B cell (primary cell): ENCODE measurements at regions not wholly inside any gene's neighbourhood (a gene's known extent, or its start where the extent isn't known, plus 50 kb on each side); places are given as distances from the start of the nearest gene placed in this dataset.

ENCODE experiments used
- ATAC-seq: fragments of 200-7000 bp; cut with Tn5 transposase; one replicate; pipeline ENCODE4 v1.10.0; 2021; ENCODE audit warnings: low read depth, mild to moderate bottlenecking, moderate number of reproducible peaks, moderate library complexity
- CTCF ChIA-PET: fragments of 350-600 bp; sonication (Branson Sonifier 250); formaldehyde crosslinking; loops from one replicate; lab custom pipeline; 2021; ENCODE audit warnings: antibody characterized with exemption, inconsistent platforms; lab: Charles Lee
- POLR2A ChIA-PET: fragments of 350-600 bp; sonication (Branson Sonifier 250); formaldehyde crosslinking; loops from one replicate; lab custom pipeline; 2021; ENCODE audit warnings: antibody characterized with exemption; lab: Charles Lee
- DNase-seq: peaks from one replicate; pipeline ENCODE4 v3.0.0; 2013
- H2AFZ ChIP-seq: 2 replicates; pipeline ENCODE4 v1.6.1; 2012; ENCODE audit warnings: mild to moderate bottlenecking, low read depth, low read length; ENCODE audit not compliant: insufficient read depth, poor library complexity, severe bottlenecking
- H3K27ac ChIP-seq, 2 donors: 1 replicate in 1 of 2; 2 replicates in 1 of 2; pipeline ENCODE4 v1.5.1; 2012 to 2013; ENCODE audit warnings: low read length in 2 of 2, mild to moderate bottlenecking in 2 of 2, moderate library complexity in 1 of 2
- H3K27me3 ChIP-seq, 4 experiments: fragments of 200-600 bp in 1 of 4; sonication (generic) in 1 of 4; replicated peaks in 1 of 4; 1 replicate in 2 of 4; 2 replicates in 2 of 4; pipeline versions ENCODE4 v1.6.1 to v1.7.0; 2013 to 2016; ENCODE audit warnings: low read length in 3 of 4, mild to moderate bottlenecking in 2 of 4, mixed read lengths in 1 of 4, moderate library complexity in 1 of 4; ENCODE audit not compliant: insufficient read depth in 4 of 4, control insufficient read depth in 3 of 4; ENCODE audit errors: control extremely low read depth in 1 of 4
- H3K36me3 ChIP-seq, 2 experiments: replicated peaks in 1 of 2; 1 replicate in 1 of 2; 2 replicates in 1 of 2; pipeline versions ENCODE4 v1.6.1 to v1.7.1; 2013; ENCODE audit warnings: low read length in 1 of 2; ENCODE audit not compliant: insufficient read depth in 2 of 2, control insufficient read depth in 1 of 2; ENCODE audit errors: control extremely low read depth in 1 of 2, extremely low read depth in 1 of 2
- H3K4me1 ChIP-seq, 2 donors: fragments of 200-600 bp in 1 of 2; sonication (generic) in 1 of 2; 1 replicate in 1 of 2; 2 replicates in 1 of 2; pipeline versions ENCODE4 v1.5.1 to v1.6.1; 2013 to 2017; ENCODE audit warnings: low read length in 2 of 2; ENCODE audit not compliant: control insufficient read depth in 2 of 2, insufficient read depth in 2 of 2
- H3K4me2 ChIP-seq: replicated peaks from 2 replicates; pipeline ENCODE3; 2012; ENCODE audit warnings: mild to moderate bottlenecking, low read depth, low read length; ENCODE audit not compliant: poor library complexity, severe bottlenecking
- H3K4me3 ChIP-seq, 5 experiments: fragments of 200-600 bp in 1 of 5; sonication (generic) in 1 of 5; 1 replicate in 3 of 5; 2 replicates in 2 of 5; pipeline versions ENCODE4 v1.5.1 to v1.7.0; 2011 to 2016; ENCODE audit warnings: low read length in 4 of 5, mild to moderate bottlenecking in 4 of 5, low read depth in 2 of 5, control low read depth in 1 of 5, moderate library complexity in 1 of 5; ENCODE audit not compliant: insufficient read depth in 1 of 5; ENCODE audit errors: control extremely low read depth in 1 of 5, extremely low read depth in 1 of 5
- H3K79me2 ChIP-seq: fragments of 200-600 bp; sonication (generic); one replicate; pipeline ENCODE4 v1.6.0; 2016; ENCODE audit warnings: low read length; ENCODE audit not compliant: control insufficient read depth, insufficient read depth
- H3K9ac ChIP-seq: fragments of 200-600 bp; sonication (generic); 2 replicates; pipeline ENCODE4 v1.6.1; 2017; ENCODE audit warnings: mild to moderate bottlenecking, low read length, moderate library complexity
- H3K9me3 ChIP-seq, 3 donors: one replicate each; pipeline versions ENCODE4 v1.6.1 to v1.7.1; 2013; ENCODE audit warnings: low read length in 2 of 3; ENCODE audit not compliant: control insufficient read depth in 2 of 3, insufficient read depth in 1 of 3; ENCODE audit errors: control extremely low read depth in 1 of 3
- H4K20me1 ChIP-seq: 2 replicates; pipeline ENCODE4 v1.6.0; 2012; ENCODE audit warnings: mild to moderate bottlenecking, low read length; ENCODE audit not compliant: insufficient read depth, control insufficient read depth, poor library complexity, severe bottlenecking
- H3K27ac Mint-ChIP-seq: one replicate; pipeline ENCODE4 v1.8.0; 2021; ENCODE audit warnings: mixed read lengths
- H3K27me3 Mint-ChIP-seq: one replicate; pipeline ENCODE4 v1.8.0; 2021; ENCODE audit warnings: mixed read lengths
- H3K4me1 Mint-ChIP-seq: one replicate; pipeline ENCODE4 v1.8.0; 2021; ENCODE audit warnings: mixed read lengths
- H3K4me3 Mint-ChIP-seq: one replicate; pipeline ENCODE4 v1.8.0; 2021; ENCODE audit warnings: mixed read lengths
- H3K9me3 Mint-ChIP-seq: one replicate; pipeline ENCODE4 v1.8.0; 2022; ENCODE audit warnings: mixed read lengths; ENCODE audit not compliant: insufficient read depth
- CTCF ChIP-seq: fragments of 200-600 bp; IDR thresholded peaks from one replicate; pipeline ENCODE4 v1.8.0; 2022; ENCODE audit warnings: antibody characterized with exemption, mild to moderate bottlenecking
- EZH2 ChIP-seq: IDR thresholded peaks from 2 replicates; pipeline ENCODE4 v1.6.1; 2012; ENCODE audit warnings: borderline replicate concordance, low read depth, mild to moderate bottlenecking, moderate library complexity, low read length; ENCODE audit not compliant: insufficient read depth, poor library complexity, severe bottlenecking
- WGBS: methylation state at CpG from one replicate; pipeline ENCODE4 v1.1.5; 2013; ENCODE audit warnings: missing lambda C conversion rate; ENCODE audit not compliant: insufficient coverage; 5-methylcytosine and 5-hydroxymethylcytosine counted together
- intact Hi-C: fragments of 100-400 bp; cut with micrococcal nuclease; formaldehyde crosslinking; loops from one replicate; pipeline ENCODE4 v1.10.0; 2022

GRCh38 chr10:31599626-31600504 is 280.8 kb downstream of the ZEB1 start:
- no peaks in the 10 kb centered on the region for H4K20me1 ChIP-seq
- intact Hi-C loops, result no loop called here
- H3K36me3 ChIP-seq, result no peaks in the 10 kb centered on the region
- ChIA-PET CTCF (no interaction called here), POLR2A (no interaction called here)
- no peaks in the 10 kb centered on the region for H3K9me3 Mint-ChIP-seq
- no peaks in the 10 kb centered on the region for H3K79me2 ChIP-seq
- peaks cover 12 to 16% of the 10 kb centered on the region in 2 donors for H3K4me1 ChIP-seq
- no peak overlapping the region for H3K4me3 Mint-ChIP-seq
- no peak for DNase-seq
- H2AFZ ChIP-seq, result no peak overlapping the region
- no peak for TF ChIP-seq EZH2
- TF ChIP-seq CTCF, result no peak
- no peak overlapping the region for H3K9ac ChIP-seq
- H3K27me3 ChIP-seq, result peaks cover 0 to 14% (median 5%) of the 10 kb centered on the region in 4 experiments
- H3K27ac ChIP-seq, result no peak overlapping the region
- H3K27ac Mint-ChIP-seq, result no peak overlapping the region
- peaks cover 0 to 22% (median 0%) of the 10 kb centered on the region in 3 donors for H3K9me3 ChIP-seq
- no peak overlapping the region for H3K4me2 ChIP-seq
- peaks cover 17% of the 10 kb centered on the region for H3K4me1 Mint-ChIP-seq
- no peak for ATAC-seq
- H3K4me3 ChIP-seq, result no peak overlapping the region
- H3K27me3 Mint-ChIP-seq, result peaks cover 8% of the 10 kb centered on the region
- WGBS, result 87% methylated on average over 7 of the region's 9 CpGs

GRCh38 chr10:31596765-31597164 is 277.7 kb downstream of the ZEB1 start:
- WGBS, result 100% methylated on average over 2 of the region's 2 CpGs
- Histone ChIP-seq H3K4me2 (no peak overlapping the region), H3K27me3 (peaks cover 0 to 8% (median under 1%) of the 10 kb centered on the region in 4 experiments), H3K79me2 (no peaks in the 10 kb centered on the region), H4K20me1 (no peaks in the 10 kb centered on the region), H3K4me1 (no peaks in the 10 kb centered on the region), H2AFZ (no peak overlapping the region), H3K9me3 (peaks cover 0 to 10% (median 0%) of the 10 kb centered on the region in 3 donors), H3K27ac (no peak overlapping the region), H3K36me3 (no peaks in the 10 kb centered on the region), H3K4me3 (no peak overlapping the region), H3K9ac (no peak overlapping the region)
- no peak for ATAC-seq
- no peak overlapping the region for H3K4me3 Mint-ChIP-seq
- H3K27ac Mint-ChIP-seq, result no peak overlapping the region
- peaks cover 15% of the 10 kb centered on the region for H3K27me3 Mint-ChIP-seq
- TF ChIP-seq EZH2 (no peak), CTCF (no peak)
- intact Hi-C loops, result no loop called here
- H3K4me1 Mint-ChIP-seq, result no peaks in the 10 kb centered on the region
- H3K9me3 Mint-ChIP-seq, result peaks cover 4% of the 10 kb centered on the region
- DNase-seq, result no peak
- ChIA-PET POLR2A (no interaction called here), CTCF (no interaction called here)
